NT2/D1 (cell line): ENCODE measurements at regions not wholly inside any gene's neighbourhood (a gene's known extent, or its start where the extent isn't known, plus 50 kb on each side); places are given as distances from the start of the nearest gene placed in this dataset.

ENCODE experiments used
- DNase-seq: peaks from one replicate; pipeline ENCODE4 v3.0.0-alpha.2; 2011; ENCODE audit warnings: low read depth, low spot score
- H3K27me3 ChIP-seq: 2 replicates; pipeline ENCODE4 v1.6.0; 2011; ENCODE audit warnings: mild to moderate bottlenecking; ENCODE audit not compliant: insufficient read length, insufficient read depth
- H3K36me3 ChIP-seq: 2 replicates; pipeline ENCODE4 v1.6.1; 2011; ENCODE audit warnings: mild to moderate bottlenecking, low read length, mixed read lengths; ENCODE audit not compliant: insufficient read depth, insufficient read length
- H3K4me1 ChIP-seq: 2 replicates; pipeline ENCODE4 v1.5.1; 2011; ENCODE audit not compliant: insufficient read depth, insufficient read length
- H3K4me3 ChIP-seq: 2 replicates; pipeline ENCODE4 v1.5.1; 2011; ENCODE audit warnings: low read depth; ENCODE audit not compliant: insufficient read length
- H3K9ac ChIP-seq: 2 replicates; pipeline ENCODE4 v1.6.0; 2011; ENCODE audit warnings: low read depth; ENCODE audit not compliant: insufficient read length
- H3K9me3 ChIP-seq: 2 replicates; pipeline ENCODE4 v1.5.1; 2011; ENCODE audit warnings: mild to moderate bottlenecking, low read length; ENCODE audit not compliant: insufficient read depth
- SUZ12 ChIP-seq: IDR thresholded peaks from 2 replicates; pipeline ENCODE4 v1.6.1; 2011; ENCODE audit not compliant: insufficient read length, insufficient read depth; ENCODE audit errors: extremely low read depth
- YY1 ChIP-seq: IDR thresholded peaks from 2 replicates; pipeline ENCODE4 v1.6.1; 2011; ENCODE audit not compliant: insufficient read length, insufficient read depth
- ZNF274 ChIP-seq: IDR thresholded peaks from 2 replicates; pipeline ENCODE4 v1.6.1; 2011; ENCODE audit warnings: mild to moderate bottlenecking, low read depth, low read length

GRCh38 chr9:7542693-7543092 lies 256.9 kb downstream of the DMAC1 start:
- Histone ChIP-seq H3K9ac (no peak overlapping the region), H3K4me3 (no peak overlapping the region), H3K4me1 (no peaks in the 10 kb centered on the region), H3K36me3 (no peaks in the 10 kb centered on the region), H3K9me3 (no peaks in the 10 kb centered on the region), H3K27me3 (no peaks in the 10 kb centered on the region)
- TF ChIP-seq YY1: no peak
- TF ChIP-seq SUZ12: no peak
- TF ChIP-seq ZNF274: no peak
- DNase-seq: peak; percentile 39

GRCh38 chr9:7542126-7542525 lies 257.5 kb downstream of the DMAC1 start:
- TF ChIP-seq ZNF274 (no peak), SUZ12 (no peak), YY1 (no peak)
- Histone ChIP-seq H3K4me1 (no peaks in the 10 kb centered on the region), H3K4me3 (no peak overlapping the region), H3K9me3 (no peaks in the 10 kb centered on the region), H3K36me3 (no peaks in the 10 kb centered on the region), H3K9ac (no peak overlapping the region), H3K27me3 (no peaks in the 10 kb centered on the region)
- DNase-seq: no peak

GRCh38 chr9:7536310-7536939 lies 263.2 kb downstream of the DMAC1 start:
- H3K27me3 ChIP-seq: no peaks in the 10 kb centered on the region
- no peak overlapping the region for H3K9ac ChIP-seq
- H3K36me3 ChIP-seq: no peaks in the 10 kb centered on the region
- no peaks in the 10 kb centered on the region for H3K4me1 ChIP-seq
- H3K9me3 ChIP-seq: no peaks in the 10 kb centered on the region
- TF ChIP-seq YY1 (no peak), ZNF274 (no peak), SUZ12 (no peak)
- H3K4me3 ChIP-seq: no peak overlapping the region
- peak; percentile 63 for DNase-seq

DNA sequence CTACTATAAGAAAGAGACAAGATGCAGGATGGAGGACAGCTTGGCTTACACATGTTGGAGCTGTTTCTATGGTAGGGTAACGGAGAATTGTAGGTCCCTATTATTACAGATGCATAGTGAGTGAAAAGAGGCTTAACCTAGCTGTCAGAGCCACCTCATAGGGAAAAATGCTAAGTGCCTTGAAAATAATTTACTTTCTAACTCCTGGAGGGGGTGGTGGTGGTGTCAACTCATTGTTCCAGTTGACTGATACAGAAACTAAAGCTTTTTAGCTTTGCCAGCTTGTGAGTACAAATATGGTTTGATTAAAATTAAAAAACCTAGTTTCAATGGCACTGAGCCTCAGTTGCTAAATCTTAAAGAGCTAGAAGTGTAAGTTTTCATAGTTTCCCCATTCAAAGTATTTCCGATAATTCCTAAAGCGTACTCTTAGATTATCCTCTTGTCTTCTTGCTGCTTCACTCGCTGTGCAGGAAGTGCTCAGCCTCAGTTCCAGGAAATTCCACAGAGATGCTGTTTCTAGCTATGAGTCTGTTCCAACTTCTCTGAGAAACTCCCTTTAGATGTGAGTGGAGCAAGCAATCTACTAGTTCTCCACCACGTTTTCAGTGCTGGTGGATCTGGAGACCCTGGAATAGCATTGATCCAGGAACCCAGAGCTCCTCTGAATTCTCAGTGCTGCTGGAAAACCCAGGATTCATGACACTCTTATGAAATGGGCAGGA lies 265.2 kb downstream of the DMAC1 start:
- no peaks in the 10 kb centered on the region for H3K9me3 ChIP-seq
- no peak for TF ChIP-seq YY1
- TF ChIP-seq ZNF274: no peak
- TF ChIP-seq SUZ12: no peak
- no peak overlapping the region for H3K4me3 ChIP-seq
- H3K36me3 ChIP-seq: no peaks in the 10 kb centered on the region
- no peaks in the 10 kb centered on the region for H3K4me1 ChIP-seq
- no peak for DNase-seq
- no peak overlapping the region for H3K9ac ChIP-seq
- no peaks in the 10 kb centered on the region for H3K27me3 ChIP-seq

DNA sequence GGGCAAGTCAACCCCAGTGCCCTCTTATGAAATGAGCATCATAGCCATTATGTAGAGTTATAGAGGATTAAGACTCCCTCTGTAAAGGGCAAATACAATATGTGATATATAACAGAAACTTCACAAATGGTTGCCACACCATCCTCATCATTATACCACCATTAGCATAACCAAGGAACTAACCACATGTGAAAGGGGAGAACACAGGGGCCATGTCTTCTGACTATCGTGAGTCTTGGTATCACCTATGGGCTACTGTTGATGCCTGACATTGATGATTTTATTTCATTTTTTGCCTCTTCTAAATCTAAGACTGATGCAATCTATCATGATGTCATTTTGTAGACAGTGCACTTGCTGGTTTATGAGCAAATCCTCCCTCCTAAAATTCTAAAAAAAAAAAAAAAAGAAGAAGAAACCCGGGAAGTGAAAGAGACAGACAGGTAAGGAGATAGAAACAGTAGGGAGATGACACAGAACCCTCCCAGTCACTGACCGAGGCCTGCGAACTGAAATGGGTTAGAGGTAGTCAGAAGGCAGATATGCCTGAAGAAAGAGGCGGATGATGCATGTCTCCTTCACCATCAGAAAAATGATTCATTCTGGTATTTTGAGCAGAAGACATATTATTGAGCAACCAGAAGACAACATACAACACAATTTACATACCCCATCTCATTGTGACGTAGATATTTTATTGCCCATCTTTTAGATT lies 266.0 kb downstream of the DMAC1 start:
- Histone ChIP-seq H3K36me3 (no peaks in the 10 kb centered on the region), H3K9ac (no peak overlapping the region), H3K27me3 (no peaks in the 10 kb centered on the region), H3K4me3 (no peak overlapping the region), H3K9me3 (no peaks in the 10 kb centered on the region), H3K4me1 (no peaks in the 10 kb centered on the region)
- no peak for DNase-seq
- TF ChIP-seq ZNF274 (no peak), SUZ12 (no peak), YY1 (no peak)

DNA sequence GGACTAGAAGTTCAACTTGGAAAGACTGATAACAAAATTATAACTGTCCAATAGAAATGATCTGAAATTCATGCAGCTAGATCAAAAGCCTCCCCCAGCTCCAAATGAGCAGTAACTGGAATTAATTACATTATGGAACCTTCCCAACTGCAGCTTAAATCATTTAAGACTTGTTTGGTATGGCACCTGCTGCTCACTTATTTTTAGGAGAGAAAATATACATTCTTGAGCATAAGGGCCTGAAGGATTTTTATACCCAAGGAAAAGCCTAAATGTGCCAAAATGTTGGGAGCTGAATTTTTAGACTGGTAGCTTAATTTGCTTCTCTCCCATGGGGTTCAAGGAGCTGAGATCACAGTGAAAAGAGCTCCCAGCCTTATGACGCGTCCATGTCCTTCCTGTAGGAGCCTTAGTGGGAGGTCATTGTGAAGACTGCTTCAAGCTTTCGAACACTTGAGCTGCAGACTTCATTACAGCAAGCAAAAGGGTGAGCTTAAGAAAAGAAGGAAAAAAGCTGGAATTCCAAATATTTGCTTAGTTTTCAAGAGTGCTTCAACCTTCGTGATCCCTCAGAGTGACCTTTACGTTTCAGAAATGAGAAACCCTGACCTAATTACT lies 276.0 kb downstream of the DMAC1 start:
- H3K27me3 ChIP-seq: no peaks in the 10 kb centered on the region
- no peak overlapping the region for H3K4me3 ChIP-seq

More for the DNA sequence above, 276.0 kb downstream of the DMAC1 start:
- Histone ChIP-seq H3K36me3 (no peaks in the 10 kb centered on the region), H3K4me1 (no peaks in the 10 kb centered on the region), H3K9ac (no peak overlapping the region), H3K9me3 (no peaks in the 10 kb centered on the region)
- no peak for TF ChIP-seq SUZ12
- TF ChIP-seq YY1: no peak
- TF ChIP-seq ZNF274: no peak
- DNase-seq: peak; percentile 32
